Transverse colon (tissue), 4 donors: ENCODE measurements at regions not wholly inside any gene's neighbourhood (a gene's known extent, or its start where the extent isn't known, plus 50 kb on each side); places are given as distances from the start of the nearest gene placed in this dataset.

Experiments
- DNase-seq: peaks from one replicate; pipeline ENCODE4 v3.0.0-alpha.2; 2019
- H3K27ac ChIP-seq, 4 donors: fragments of 200-600 bp; sonication (generic); 2 replicates each; pipeline ENCODE4 v1.5.1; 2016 to 2018; ENCODE audit warnings: inconsistent platforms in 4 of 4
- H3K27me3 ChIP-seq: fragments of 200-600 bp; sonication (generic); 2 replicates; pipeline ENCODE4 v1.5.1; 2017; ENCODE audit warnings: inconsistent platforms
- H3K36me3 ChIP-seq, 4 donors: fragments of 200-600 bp; sonication (generic); 2 replicates each; pipeline ENCODE4 v1.5.1; 2017 to 2019; ENCODE audit warnings: inconsistent platforms in 4 of 4
- H3K4me1 ChIP-seq, 4 donors: fragments of 200-600 bp; sonication (generic); 2 replicates each; pipeline ENCODE4 v1.5.1; 2017 to 2020; ENCODE audit warnings: inconsistent platforms in 4 of 4
- H3K4me3 ChIP-seq, 4 donors: fragments of 200-600 bp; sonication (generic); 1 replicate in 1 of 4; 2 replicates in 3 of 4; pipeline versions ENCODE4 v1.5.1 to v1.6.1; 2017 to 2019; ENCODE audit warnings: inconsistent platforms in 4 of 4
- H3K9me3 ChIP-seq, 2 donors: fragments of 200-600 bp; sonication (generic); 2 replicates each; pipeline ENCODE4 v1.5.1; 2017 to 2019; ENCODE audit warnings: inconsistent platforms in 2 of 2
- CTCF ChIP-seq, 5 experiments: fragments of 200-600 bp in 3 of 5; fragments of 450-650 bp in 2 of 5; sonication (generic) in 3 of 5; IDR thresholded peaks; 1 replicate in 2 of 5; 2 replicates in 3 of 5; pipeline ENCODE4 v1.5.1; 2016 to 2017; ENCODE audit warnings: antibody characterized with exemption in 5 of 5, inconsistent platforms in 3 of 5, mild to moderate bottlenecking in 2 of 5, moderate library complexity in 1 of 5
- EP300 ChIP-seq: sonication (generic); formaldehyde crosslinking; IDR thresholded peaks from one replicate; pipeline ENCODE4 v1.6.1; 2017; ENCODE audit warnings: antibody characterized with exemption, low read depth
- POLR2A ChIP-seq: fragments of 450-650 bp; IDR thresholded peaks from one replicate; pipeline ENCODE4 v1.6.1; 2016; ENCODE audit warnings: antibody characterized with exemption, mild to moderate bottlenecking, moderate library complexity
- POLR2AphosphoS5 ChIP-seq, 3 donors: sonication (generic); formaldehyde crosslinking; IDR thresholded peaks; one replicate each; pipeline ENCODE4 v1.6.1; 2016; ENCODE audit warnings: antibody characterized with exemption in 3 of 3
- WGBS, 2 donors: methylation state at CpG; one replicate each; pipeline ENCODE4 v1.1.5; 2018; ENCODE audit warnings: low coverage in 1 of 2; 5-methylcytosine and 5-hydroxymethylcytosine counted together
- in situ Hi-C, 4 donors: fragments of 200-750 bp; cut with MboI; loops; one replicate each; pipeline versions ENCODE4 v1.15.0 to v1.15.1; 2017; ENCODE audit warnings: low sequenced_read_pairs in 3 of 4, low pct_ligation_motif_present in 1 of 4, low pct_unique_long_range_greater_than_20kb in 1 of 4
- intact Hi-C: fragments of 100-400 bp; cut with DNase I; formaldehyde crosslinking; loops from one replicate; pipeline ENCODE4 v1.15.1; 2023; ENCODE audit warnings: low total_unique reads

DNA sequence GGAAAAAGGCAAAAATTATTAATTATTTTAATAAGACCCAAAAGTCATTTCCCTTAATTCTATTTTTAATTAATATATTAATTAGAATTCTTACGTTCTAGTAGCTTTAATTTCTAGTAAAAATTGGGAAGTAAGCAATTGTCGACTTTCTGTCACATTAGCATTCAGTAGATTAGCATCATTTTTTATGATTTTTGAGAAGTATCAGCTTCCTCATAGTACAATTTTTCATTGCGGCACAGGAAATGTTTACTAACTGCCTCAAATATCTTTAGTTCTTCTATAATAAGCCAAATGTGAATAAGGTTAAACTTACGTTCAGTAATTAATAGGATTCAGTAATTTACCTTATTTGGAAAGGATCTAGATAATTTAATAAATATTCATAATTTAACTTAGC, 687.4 kb downstream of the EPM2A start:
- intact Hi-C loops (no loop called here), in situ Hi-C loops (no loop called here)
- H3K4me3 ChIP-seq: no peak overlapping the region
- TF ChIP-seq EP300: no peak
- TF ChIP-seq CTCF (IDR thresholded peaks at IDR 0.05): no peak
- H3K4me1 ChIP-seq: no peaks in the 10 kb centered on the region
- no peaks in the 10 kb centered on the region for H3K9me3 ChIP-seq
- no peak overlapping the region for H3K27ac ChIP-seq
- 58 to 61% methylated on average over 4 of the region's 4 CpGs for WGBS, 2 donors
- H3K27me3 ChIP-seq: no peaks in the 10 kb centered on the region
- H3K36me3 ChIP-seq: no peaks in the 10 kb centered on the region
- no peak for DNase-seq

- WGBS, 2 donors: 80 to 100% methylated on average over 1 to 2 of the region's 2 CpGs
These were observed 683.7 kb downstream of the EPM2A start for GRCh38 chr6:145051661-145052060.

GRCh38 chr6:145055567-145055966, 679.8 kb downstream of the EPM2A start:
- Histone ChIP-seq H3K27me3 (no peaks in the 10 kb centered on the region), H3K4me3 (no peak overlapping the region), H3K27ac (no peak overlapping the region), H3K9me3 (no peaks in the 10 kb centered on the region), H3K36me3 (no peaks in the 10 kb centered on the region), H3K4me1 (no peaks in the 10 kb centered on the region)
- intact Hi-C loops (no loop called here), in situ Hi-C loops (no loop called here)
- DNase-seq: no peak
- TF ChIP-seq CTCF (IDR thresholded peaks at IDR 0.05) (no peak), EP300 (no peak), POLR2AphosphoS5 (IDR thresholded peaks at IDR 0.05) (no peak), POLR2A (no peak)
- WGBS, 2 donors: 71 to 88% methylated on average over 1 of the region's 1 CpG

More at GRCh38 chr6:145051661-145052060, 683.7 kb downstream of the EPM2A start:
- no peak for DNase-seq
- Histone ChIP-seq H3K27me3 (no peaks in the 10 kb centered on the region), H3K4me1 (no peaks in the 10 kb centered on the region), H3K9me3 (no peaks in the 10 kb centered on the region), H3K27ac (no peak overlapping the region), H3K36me3 (no peaks in the 10 kb centered on the region), H3K4me3 (no peak overlapping the region)
- intact Hi-C loops: no loop called here
- in situ Hi-C loops: no loop called here
- TF ChIP-seq POLR2A (no peak), CTCF (IDR thresholded peaks at IDR 0.05) (no peak), EP300 (no peak), POLR2AphosphoS5 (IDR thresholded peaks at IDR 0.05) (no peak)

DNA sequence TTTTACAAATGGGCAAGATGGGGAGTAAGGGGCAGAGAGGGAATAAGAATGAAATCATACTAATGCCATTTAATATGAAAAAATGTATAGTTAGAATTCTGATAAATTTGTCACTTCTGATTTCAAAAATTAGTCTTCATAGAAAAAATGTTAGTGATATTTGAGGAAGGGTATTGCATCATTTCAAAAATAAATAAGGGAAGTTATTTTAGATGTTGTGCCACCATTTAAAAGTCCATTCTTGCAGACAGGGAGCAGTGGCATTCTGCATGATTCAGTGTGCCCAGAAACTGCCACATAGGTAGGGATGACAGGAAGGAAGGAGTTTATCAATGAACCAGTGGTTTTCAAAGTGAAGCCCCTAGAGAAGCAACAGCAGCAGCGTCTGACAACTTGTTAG, 674.6 kb downstream of the EPM2A start:
- H3K27me3 ChIP-seq: no peaks in the 10 kb centered on the region
- in situ Hi-C loops (no loop called here), intact Hi-C loops (no loop called here)
- no peak overlapping the region for H3K27ac ChIP-seq
- H3K4me1 ChIP-seq: no peaks in the 10 kb centered on the region
- no peak overlapping the region for H3K4me3 ChIP-seq
- no peaks in the 10 kb centered on the region for H3K36me3 ChIP-seq
- WGBS, 2 donors: 65 to 88% methylated on average over 1 of the region's 1 CpG
- H3K9me3 ChIP-seq: no peaks in the 10 kb centered on the region
- no peak for DNase-seq
- TF ChIP-seq EP300 (no peak), CTCF (IDR thresholded peaks at IDR 0.05) (no peak), POLR2AphosphoS5 (IDR thresholded peaks at IDR 0.05) (no peak), POLR2A (no peak)
